HG03354 (cell line): ENCODE measurements at regions not wholly inside any gene's neighbourhood (a gene's known extent, or its start where the extent isn't known, plus 50 kb on each side); places are given as distances from the start of the nearest gene placed in this dataset.
"Not testable (repeated sequence)": the region's sequence is repeated elsewhere in the genome, so short reads cannot be mapped to it uniquely, and the experiment has no call there.

Source experiments
- ATAC-seq: cut with Tn5 transposase; IDR thresholded peaks from one replicate; pipeline ENCODE4 v1.9.1; 2021; ENCODE audit warnings: mild to moderate bottlenecking; ENCODE audit not compliant: unreplicated experiment, poor library complexity, severe bottlenecking

GRCh38 chr13:86907156-86907555, 764.0 kb upstream of the SLITRK5 start:
- ATAC-seq, result no peak

GRCh38 chr13:86909318-86909717, 761.9 kb upstream of the SLITRK5 start:
- no peak for ATAC-seq

- ATAC-seq, result no peak
These were observed 756.4 kb upstream of the SLITRK5 start for GRCh38 chr13:86914757-86915156.

- not testable (repeated sequence) for ATAC-seq
These were observed 753.7 kb upstream of the SLITRK5 start for GRCh38 chr13:86917438-86917837.

- no peak for ATAC-seq
These were observed 752.5 kb upstream of the SLITRK5 start for GRCh38 chr13:86918682-86919081.

- no peak for ATAC-seq
These were observed 750.2 kb upstream of the SLITRK5 start for GRCh38 chr13:86920961-86921360.

GRCh38 chr13:86922936-86923335, 748.2 kb upstream of the SLITRK5 start:
- ATAC-seq, result no peak

GRCh38 chr13:86926916-86927315, 744.3 kb upstream of the SLITRK5 start:
- ATAC-seq, result not testable (repeated sequence)

- no peak for ATAC-seq
These were observed 738.3 kb upstream of the SLITRK5 start for GRCh38 chr13:86932776-86933334.

- ATAC-seq, result no peak
These were observed 737.5 kb upstream of the SLITRK5 start for GRCh38 chr13:86933676-86934075.

GRCh38 chr13:86937316-86937715, 733.9 kb upstream of the SLITRK5 start:
- no peak for ATAC-seq

- ATAC-seq, result no peak
These were observed 725.6 kb upstream of the SLITRK5 start for GRCh38 chr13:86945584-86945983.

- ATAC-seq, result no peak
These were observed 724.4 kb upstream of the SLITRK5 start for GRCh38 chr13:86946734-86947133.

- ATAC-seq, result no peak
These were observed 716.8 kb upstream of the SLITRK5 start for GRCh38 chr13:86954341-86954740.

GRCh38 chr13:86960876-86961275, 710.3 kb upstream of the SLITRK5 start:
- ATAC-seq, result no peak

GRCh38 chr13:86974251-86974994, 696.7 kb upstream of the SLITRK5 start:
- ATAC-seq, result no peak

GRCh38 chr13:86974995-86975328, 696.2 kb upstream of the SLITRK5 start:
- ATAC-seq, result no peak

- ATAC-seq, result no peak
These were observed 694.4 kb upstream of the SLITRK5 start for GRCh38 chr13:86976521-86977324.

- no peak for ATAC-seq
These were observed 684.7 kb upstream of the SLITRK5 start for GRCh38 chr13:86986448-86986847.

- no peak for ATAC-seq
These were observed 678.9 kb upstream of the SLITRK5 start for GRCh38 chr13:86992251-86992650.

- ATAC-seq, result no peak
These were observed 667.9 kb upstream of the SLITRK5 start for GRCh38 chr13:87003265-87003664.
